Epidermal melanocyte (primary cell): ENCODE measurements at regions not wholly inside any gene's neighbourhood (a gene's known extent, or its start where the extent isn't known, plus 50 kb on each side); places are given as distances from the start of the nearest gene placed in this dataset.

Experiments
- DNase-seq: peaks from one replicate; pipeline ENCODE4 v3.0.0; 2011; ENCODE audit warnings: low spot score; ENCODE audit not compliant: insufficient read length

DNA sequence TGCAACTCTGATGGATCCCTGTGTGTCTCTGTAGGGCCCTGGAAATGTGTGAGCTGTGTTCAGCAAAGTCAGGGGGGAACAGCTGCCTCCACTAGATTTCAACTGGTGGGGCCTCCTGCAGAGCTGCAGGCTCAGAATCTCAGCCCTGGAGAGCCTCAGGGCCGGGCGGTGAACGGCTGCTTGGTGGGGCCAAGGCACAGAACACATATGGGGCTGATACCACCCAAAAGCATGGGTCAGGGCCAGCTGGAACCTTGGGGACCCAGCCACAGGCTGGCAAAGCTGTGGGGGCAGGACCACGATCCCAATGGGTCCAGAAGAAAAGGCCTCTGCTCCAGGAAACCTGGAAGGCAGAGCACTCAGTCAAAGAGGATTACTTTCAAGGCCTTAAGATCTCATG, 878.5 kb downstream of the BCL11B start:
- no peak for DNase-seq

DNA sequence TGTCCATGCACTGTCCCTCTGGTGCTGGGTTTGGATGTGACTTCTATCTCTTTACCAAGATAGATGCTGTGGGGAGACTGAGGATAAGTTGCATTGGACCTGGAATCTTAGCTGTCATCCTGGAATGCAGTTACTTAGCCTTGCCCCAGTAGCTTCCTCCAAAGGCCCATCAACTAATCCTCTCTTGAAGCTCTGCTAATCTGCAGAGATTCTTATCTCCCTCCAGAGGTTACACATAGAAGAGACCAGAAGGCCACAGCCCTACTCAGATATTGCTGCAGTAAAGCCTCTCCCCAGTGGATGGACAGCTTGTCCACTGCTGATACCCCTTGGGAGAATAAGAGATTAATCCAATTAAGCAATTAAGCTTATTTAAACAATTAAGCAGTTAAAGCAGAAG, 867.2 kb downstream of the BCL11B start:
- DNase-seq, result no peak

GRCh38 chr14:98408024-98408555, 863.9 kb downstream of the BCL11B start:
- no peak for DNase-seq

DNA sequence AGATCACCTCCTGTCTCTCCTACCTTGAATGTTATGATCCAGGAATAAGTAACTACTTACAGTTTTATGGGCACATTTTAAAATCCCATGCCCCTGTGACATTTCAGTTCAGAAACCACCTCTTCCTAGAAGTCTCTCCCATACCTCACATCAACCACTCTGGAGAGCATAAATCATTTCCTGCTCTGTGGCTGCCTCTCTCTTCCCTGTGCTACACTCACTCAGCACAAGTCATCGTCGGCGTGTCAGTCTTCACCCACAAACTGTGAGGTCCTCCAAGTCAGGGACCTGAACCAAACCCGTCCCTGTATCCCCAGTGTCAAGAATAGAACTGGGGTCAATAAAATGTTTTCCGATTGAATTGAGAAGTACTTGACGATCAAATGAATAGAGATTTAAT, 863.3 kb downstream of the BCL11B start:
- no peak for DNase-seq

DNA sequence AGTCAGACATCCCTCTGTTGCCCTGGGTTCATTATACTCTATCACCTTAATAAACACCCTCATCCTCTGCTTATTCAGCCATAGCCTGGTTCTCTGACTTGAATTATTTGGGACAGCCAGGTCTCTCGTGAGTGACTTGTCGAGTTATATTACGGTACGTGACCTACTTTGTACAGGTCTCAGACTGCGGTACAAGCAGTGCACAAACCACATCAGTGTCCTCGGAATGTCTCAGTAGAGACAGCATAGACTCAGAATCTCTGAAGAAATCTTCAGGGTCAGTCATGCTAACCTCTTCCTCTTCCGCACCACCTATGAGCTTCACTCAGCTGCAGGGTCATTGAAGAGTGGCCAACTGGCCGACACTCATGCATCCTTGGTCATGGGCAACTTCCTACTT, 860.8 kb downstream of the BCL11B start:
- DNase-seq, result no peak

GRCh38 chr14:98412431-98412830, 859.6 kb downstream of the BCL11B start:
- no peak for DNase-seq

- DNase-seq, result no peak
Observed at GRCh38 chr14:98415766-98416165, 856.2 kb downstream of the BCL11B start.

DNA sequence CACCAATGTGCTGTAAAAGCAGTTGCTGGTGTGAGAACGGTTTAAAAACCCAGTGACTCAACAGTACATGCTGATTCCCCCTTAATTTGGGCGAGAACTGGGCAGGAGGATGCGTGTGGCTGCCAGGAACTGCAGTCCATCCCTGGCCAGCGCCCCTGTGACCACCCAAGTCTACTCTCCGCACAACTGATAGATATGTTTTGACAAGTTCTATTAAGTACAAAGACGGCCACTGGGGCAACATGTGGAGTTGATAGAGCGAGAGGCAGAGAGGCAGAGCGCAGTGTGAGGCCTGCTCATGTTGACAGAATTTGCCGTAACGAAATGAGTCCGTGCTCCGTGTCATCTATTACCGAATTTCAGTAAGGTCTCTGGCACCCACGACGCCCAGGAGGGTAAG, 855.0 kb downstream of the BCL11B start:
- no peak for DNase-seq

GRCh38 chr14:98428483-98428994, 843.5 kb downstream of the BCL11B start:
- DNase-seq, result no peak

GRCh38 chr14:98433436-98433835, 838.6 kb downstream of the BCL11B start:
- no peak for DNase-seq

- no peak for DNase-seq
Observed at GRCh38 chr14:98437113-98437512, 834.9 kb downstream of the BCL11B start.

- DNase-seq, result no peak
Observed at GRCh38 chr14:98444077-98444476, 827.9 kb downstream of the BCL11B start.

GRCh38 chr14:98445718-98446117, 826.3 kb downstream of the BCL11B start:
- no peak for DNase-seq

DNA sequence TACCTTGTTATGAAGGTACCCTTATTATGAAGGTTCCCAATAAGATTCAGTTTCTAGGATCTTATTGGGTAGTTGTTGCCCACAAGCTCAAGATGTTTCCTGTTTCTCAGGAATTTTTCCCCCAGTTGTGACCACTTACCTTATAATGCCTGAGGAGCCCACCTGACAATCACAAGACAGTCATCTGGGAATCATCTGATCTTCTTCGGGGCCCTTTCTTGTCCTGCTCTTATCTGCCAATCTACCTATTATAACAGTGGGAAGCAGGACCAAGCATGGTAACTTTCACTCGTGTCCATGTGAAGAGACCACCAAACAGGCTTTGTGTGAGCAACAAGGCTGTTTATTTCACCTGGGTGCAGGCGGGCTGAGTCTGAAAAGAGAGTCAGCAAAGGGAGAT, 825.5 kb downstream of the BCL11B start:
- no peak for DNase-seq

GRCh38 chr14:98456231-98456630, 815.8 kb downstream of the BCL11B start:
- DNase-seq, result no peak

DNA sequence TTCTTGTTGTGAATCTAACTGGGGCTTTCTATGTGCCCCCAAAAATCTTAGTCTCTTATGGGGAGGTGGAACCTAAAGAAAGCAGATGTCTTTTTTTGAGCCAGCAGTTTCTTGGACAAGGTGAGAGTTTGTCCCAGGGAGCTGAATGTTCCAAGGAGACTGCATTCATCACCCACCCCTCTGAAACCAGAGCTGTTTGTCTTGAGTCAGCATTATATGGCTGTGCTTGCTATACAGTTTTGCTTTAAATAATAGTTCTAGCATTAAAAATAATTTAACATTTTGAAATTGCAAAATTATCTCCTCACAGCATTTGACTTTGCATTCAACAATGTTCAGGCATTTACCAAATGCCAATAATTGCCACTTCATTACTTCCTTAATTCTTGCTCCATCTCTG, 813.3 kb downstream of the BCL11B start:
- no peak for DNase-seq

GRCh38 chr14:98462908-98463307, 809.1 kb downstream of the BCL11B start:
- no peak for DNase-seq

DNA sequence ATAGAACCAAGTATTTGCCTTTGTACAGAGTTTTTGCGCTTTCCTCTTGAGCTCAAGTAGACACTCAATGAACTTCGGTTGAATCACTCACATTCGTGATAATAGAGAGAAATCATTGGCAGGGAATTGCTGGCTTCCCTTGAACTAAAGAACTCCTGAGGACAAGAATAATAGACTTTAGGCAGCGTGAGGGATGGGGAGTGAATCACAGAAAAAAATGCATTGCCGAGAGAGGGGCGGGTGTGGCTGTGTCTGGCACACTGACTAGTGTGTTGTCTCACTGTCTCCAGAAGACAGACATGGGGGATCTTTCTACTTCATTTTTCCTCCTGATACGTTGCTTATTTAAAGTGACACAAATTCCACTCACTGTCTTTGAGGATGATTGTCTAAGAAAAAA, 805.2 kb downstream of the BCL11B start:
- no peak for DNase-seq

DNA sequence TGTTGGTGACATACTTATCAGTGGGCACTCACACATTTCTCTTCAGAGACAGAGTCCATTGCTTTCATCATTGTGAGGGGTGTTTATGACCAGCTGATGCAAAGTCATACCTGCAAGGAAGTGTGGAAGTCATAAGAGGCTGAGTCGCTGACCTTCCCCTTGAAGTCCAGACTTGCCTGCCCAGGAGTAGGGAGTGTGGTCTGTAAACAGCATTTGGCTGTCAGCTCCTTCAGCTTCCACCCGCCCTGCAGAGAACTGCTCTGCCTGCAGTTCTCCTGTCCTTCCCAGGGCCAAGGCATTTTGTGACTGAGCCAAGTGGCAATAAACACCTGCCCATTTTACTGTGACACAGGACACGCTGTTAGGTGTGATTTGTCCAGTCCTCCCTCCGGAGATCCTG, 801.3 kb downstream of the BCL11B start:
- no peak for DNase-seq

DNA sequence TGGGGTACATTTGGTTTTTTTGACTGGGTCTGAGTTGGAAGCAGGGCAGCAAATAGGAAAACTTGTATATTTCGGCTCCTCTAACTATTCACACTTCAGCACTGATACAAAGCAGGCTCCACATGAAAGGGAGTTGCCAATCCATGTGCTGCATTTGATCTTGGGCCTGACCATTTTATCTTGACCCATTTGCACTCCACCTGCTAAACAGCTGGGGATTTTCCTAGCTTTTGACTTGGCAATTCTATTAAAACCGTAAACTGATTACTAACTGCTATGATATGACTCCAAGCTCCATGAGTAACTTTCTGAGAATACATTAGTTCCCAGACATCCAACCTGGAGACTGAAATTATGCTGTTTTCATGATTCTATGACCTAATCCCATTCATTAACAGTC, 797.1 kb downstream of the BCL11B start:
- no peak for DNase-seq

DNA sequence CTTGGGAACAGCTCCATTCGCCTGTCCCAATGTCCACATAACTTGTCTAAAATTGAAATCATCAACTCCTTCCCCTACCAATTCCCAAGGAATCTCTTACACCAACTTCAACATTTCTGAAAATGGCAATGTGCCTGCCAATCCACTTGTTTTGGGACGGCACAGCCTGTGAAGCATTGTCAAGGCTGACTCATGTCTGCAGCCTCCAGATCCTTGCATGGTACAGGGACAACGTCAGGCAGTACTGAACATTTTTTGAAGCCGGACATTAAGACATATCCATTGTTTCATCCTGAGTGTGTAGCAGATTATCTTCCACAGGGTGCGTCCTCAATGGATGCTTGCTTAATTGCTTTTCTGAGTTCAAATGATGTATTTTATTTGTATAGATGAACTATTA, 794.1 kb downstream of the BCL11B start:
- no peak for DNase-seq

DNA sequence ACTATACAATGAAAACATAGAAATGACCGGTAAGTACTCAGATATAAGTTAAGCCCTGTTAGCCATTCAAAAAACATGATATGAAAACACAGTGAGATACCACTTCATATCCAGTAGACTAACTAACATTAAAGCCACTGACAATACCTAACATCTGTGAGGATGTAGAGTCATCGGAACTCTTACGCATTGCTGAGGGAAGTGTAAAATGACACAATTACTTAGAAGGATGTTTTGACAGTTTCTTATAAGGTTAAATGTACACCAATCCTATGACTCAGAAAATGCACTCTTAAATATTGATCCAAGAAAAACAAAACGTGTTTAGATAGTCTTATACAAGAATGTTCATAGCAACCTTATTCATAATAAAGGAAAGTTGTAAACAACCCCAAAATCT, 782.9 kb downstream of the BCL11B start:
- no peak for DNase-seq

GRCh38 chr14:98494582-98494981, 777.4 kb downstream of the BCL11B start:
- no peak for DNase-seq
